Fibroblast of skin of abdomen (primary cell): ENCODE measurements at regions not wholly inside any gene's neighbourhood (a gene's known extent, or its start where the extent isn't known, plus 50 kb on each side); places are given as distances from the start of the nearest gene placed in this dataset.

Experiments
- DNase-seq: peaks from one replicate; pipeline ENCODE4 v3.0.0-alpha.2; 2013

DNA sequence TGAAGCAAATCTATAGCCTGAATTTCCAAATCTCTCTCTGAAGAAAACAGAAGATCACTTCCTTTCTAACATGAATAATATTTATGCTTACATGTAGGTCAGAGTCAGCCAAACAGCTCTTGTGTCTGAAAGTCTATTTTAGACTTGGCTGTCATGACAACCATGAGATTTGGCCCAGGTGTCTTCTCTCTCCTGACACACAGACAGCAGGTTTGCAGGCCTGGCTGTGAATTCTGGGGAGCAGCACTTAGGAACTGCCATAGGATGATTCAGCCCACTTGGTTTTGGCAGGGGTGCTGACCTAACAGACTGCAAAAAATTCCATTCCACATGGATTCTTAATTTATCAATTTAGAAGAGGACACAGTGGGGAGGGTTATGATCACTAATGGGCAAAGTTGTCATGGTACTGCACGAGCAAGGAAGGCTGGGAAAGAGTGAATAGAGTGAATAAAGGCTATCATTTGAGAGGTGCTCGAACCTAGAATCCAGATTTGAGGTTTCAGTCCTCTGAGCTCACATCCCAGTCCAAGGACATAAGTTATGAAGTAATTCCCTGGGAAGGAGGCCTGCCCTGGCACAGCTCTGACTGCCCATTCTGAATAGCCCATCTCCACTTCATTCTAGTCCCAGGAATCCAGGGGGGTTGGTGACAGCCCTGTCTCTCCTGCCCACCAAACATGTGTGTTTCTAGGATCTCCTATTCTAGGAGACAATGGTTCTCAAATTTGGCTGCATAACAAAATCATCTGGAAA lies 453.9 kb upstream of the TRIB2 start:
- peak; percentile 54 for DNase-seq

DNA sequence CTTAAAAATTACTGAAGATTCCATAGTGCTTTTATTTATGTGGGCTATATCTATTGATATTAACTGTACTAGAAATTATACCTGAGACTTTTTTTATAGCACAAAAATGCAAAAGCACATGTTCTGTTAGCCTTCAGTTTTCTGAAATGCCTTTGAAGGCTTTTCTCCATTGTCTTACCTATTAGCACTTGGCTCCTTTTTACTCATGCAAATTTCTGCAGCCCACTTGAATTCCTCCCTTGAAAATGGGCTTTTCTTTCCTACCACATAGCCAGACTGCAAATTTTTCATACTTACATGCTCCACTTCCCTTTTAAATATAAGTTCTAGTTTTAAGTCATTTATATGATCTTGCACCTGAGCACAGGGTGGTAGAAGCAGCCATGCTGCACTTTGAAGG lies 453.0 kb upstream of the TRIB2 start:
- DNase-seq, result no peak

DNA sequence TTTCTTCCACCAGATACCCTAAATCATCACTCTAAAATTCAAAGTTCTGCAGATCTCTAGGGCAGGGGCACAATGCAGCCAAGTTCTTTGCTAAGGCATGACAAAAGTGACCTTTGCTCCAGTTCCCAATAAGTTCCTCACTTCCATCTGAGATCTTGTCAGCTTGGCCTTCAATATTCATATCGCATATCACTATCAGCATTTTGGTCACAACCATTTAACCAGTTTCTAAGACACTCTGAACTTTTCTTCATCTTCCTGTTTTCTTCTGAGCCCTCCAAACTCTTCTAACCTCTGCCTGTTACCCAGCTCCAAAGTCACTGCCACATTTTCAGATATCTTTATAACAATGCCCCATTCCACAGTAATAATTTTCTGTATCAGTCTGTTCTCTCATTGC lies 452.6 kb upstream of the TRIB2 start:
- no peak for DNase-seq

DNA sequence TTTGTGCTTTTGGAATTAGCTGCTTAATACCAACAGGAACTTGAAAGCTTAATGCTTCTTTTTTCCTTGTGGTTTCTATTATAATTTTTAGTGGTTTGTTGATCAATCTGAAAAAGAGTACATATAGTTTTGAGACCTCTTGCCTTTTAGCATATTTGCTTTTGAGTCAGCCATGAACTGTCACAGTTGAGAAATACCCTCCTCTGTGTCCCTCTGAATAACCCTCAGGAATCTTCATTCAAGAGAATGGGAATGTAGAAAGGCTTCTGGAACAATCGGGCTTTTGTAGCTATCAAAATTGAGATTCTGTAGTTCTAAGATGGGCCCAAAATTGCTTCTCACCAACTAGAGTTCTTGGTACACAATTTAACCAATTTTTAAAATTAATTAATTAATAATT lies 451.1 kb upstream of the TRIB2 start:
- no peak for DNase-seq

DNA sequence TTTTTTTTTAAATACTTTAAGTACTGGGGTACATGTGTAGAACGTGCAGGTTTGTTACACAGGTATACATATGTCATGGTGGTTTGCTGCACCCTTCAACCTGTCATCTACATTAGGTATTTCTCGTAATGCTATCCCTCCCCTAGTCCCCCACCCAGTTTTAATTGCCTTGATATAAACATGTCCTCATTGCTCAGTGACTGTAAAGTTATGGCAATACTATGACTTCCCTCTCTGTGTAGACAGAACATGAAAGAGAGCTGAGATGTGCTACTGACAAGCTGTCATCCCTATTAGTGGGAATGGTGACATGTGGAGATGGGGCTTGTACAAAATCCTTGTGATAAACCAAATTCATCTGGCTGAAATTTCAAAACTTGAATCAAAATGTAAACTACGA lies 449.7 kb upstream of the TRIB2 start:
- no peak for DNase-seq

DNA sequence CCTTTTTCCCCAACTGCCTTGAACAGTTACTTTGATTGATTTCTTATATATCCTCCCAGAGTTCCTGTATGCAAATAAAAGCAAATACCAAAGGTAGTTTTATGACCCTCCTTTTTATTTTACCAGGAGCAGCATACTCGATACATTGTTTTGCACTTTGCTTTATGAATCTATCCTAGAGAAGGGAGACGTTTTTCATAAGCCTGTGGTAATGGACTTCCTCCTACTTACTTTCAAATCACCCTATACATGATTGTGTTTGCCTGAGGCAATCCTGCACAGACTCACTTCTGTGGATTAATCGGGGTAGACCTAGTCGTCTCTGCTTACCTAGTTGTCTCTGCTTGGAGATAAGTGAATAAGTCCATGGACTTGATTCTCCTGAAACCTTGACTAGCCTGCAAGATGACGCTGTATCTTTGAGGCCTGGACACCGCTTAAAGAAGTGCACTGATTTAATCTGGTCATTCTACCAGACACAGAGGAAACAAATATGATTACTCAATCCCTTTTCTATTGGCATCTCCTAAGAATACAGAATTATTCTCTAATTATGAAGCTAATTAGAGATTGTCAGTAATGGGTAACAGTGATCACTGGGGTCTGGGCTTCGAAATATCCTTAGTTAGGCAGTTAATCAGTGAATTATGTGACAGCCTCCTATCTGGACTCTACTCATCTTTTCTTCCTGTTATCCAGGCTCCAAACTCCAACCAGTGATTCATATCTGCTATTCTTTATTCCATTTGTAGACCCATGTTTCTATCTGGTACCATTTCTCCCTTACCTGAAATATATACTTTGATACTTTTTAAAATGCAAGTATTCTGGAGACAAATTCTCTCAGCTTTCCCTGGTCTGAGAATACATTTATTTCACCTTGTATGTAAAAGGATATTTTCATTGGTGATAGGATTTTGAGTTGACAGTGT lies 447.4 kb upstream of the TRIB2 start:
- DNase-seq, result no peak

DNA sequence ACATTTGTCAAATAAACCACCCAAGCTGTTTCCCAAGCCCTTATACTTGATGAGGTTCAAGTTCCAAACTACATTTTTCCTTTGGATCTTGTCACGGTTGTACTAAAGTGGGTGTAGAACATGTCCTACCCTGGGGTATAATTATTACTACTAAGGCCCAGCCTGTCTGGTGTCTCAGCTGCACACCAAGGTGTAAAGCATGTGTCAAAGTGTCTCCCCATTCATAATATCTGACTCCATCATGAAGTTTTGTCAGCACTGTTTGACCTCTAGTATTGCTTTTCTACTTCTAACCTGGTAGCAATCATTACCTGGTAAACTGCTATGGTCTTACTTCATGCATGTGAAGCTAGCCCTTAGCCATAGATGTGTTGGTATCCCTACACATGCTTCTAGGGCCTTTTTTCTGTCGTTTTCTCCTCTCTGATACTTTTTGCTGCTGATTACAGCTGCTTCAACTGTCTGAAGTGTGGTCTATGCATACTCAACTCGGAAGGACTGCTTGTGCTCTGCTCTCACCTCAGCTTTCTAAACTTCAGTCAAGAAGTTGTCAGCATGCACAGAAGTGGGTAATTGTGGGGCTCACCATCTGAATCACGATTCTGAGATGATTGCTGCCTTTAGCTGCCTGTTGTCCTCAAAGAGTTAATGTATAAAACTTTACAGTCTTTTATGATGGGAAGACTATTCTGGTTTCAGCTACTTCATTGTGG lies 445.7 kb upstream of the TRIB2 start:
- no peak for DNase-seq

DNA sequence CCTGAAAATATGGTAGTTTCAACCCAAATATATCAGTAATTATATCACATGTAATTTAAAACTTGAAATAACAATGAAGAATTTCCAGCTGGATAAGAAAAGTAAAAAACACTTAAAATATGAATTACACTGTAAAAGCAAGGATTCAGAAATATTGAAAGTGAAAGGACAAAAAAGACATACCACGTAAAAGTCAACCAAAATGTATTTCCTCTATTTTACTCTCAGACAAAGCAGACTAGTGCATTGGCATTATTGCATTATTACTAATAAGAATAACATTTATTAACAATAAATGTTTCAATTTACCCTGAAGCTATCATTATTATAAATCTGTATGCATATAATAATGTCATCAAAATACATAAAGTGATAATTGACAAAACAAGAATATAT lies 445.1 kb upstream of the TRIB2 start:
- DNase-seq, result no peak

DNA sequence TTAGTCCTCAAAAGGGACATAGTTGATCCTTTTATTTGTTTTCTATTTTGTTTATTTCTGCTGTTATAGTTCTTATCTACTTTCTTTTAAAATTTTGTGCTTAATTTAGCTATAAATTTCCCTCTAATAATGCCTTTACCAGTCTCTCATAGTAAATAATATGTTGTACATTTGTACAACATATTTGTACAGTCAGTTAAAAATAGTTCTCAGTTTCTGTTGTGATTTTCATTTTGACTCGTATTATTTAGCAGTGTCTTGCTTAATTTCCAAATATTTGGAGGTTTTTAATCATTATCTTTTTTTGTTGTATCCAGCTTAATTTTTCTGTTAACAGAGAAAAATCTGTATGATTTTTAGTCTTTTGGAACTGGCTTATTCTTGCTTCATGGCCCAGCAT lies 443.6 kb upstream of the TRIB2 start:
- no peak for DNase-seq

DNA sequence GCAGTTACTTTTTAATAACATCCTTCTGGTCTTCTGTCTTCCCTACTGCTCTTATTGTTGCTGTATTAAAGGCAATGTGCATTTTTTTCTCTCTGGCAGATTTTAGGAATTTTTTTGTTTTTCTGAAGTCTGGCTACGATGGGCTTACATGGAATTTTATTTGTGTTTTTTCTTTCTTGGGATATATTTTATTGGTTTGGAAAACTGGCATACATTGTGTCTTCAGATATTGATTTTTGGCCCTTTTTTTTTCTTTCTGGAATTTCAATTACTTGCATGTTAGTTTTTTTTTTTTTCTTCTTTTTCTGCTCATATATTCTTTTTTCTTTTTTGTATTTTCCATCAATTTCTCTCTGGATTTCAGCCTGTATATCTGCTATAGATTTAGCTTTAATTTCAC lies 442.1 kb upstream of the TRIB2 start:
- DNase-seq, result no peak

DNA sequence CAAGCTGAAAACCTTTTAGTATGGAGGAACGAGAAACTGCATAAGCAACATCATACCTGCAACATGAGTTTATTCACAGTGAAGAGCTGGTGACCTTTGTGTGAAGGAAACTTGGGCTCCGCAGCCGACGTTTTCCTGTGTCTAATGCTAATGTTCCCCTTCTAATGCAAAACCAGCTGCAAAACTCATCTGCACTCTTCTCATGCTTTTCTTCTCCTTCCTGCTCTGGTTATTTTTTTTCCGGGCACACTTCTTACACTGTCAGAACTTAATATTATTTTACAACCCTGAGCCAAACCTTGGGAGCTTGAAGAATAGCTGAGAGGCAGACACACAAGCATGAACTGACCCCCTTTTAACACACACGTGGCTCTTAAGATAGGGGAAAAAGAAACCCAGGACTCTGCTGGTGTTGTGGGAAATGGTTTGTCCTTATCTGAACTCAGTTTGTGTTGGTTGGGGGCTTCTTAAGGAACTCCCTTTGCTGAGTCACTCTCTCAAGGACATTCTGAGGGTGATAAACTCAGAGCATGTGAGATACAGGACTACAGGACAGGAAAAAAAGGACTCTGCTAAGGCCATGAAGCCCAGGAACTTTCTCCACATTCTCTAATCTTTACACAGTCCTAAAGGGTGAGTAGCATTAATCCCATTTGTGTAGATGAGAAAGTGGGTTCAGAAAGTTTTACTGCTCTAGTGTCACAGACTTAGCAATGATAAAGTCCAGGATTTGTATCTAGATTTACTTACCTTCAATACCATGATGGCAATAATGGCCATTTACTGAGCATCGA lies 439.3 kb upstream of the TRIB2 start:
- no peak for DNase-seq

DNA sequence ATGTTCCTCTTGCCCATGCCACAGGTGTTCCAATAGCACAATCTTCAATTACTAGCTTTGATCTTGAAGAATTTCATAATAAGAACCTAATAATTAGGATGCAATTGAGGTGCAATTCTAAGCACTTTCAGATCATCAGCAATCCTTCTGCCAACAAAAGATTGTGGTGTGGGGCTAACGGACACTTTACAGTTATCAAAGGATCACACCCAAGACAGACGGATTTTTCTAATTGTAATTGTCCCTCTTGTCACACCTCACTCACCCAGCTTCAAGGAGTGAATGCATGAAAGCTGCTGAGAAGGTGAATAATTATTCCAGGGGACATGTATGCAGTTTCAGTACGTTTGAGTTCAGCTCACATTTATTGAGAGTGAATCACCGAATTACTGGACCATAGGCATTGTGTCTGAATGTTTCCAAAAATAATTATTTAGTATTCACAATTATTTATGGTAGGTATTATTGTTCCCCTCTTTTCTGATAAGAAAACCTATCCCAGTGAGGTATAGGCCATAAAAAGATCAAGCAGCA lies 438.5 kb upstream of the TRIB2 start:
- no peak for DNase-seq

DNA sequence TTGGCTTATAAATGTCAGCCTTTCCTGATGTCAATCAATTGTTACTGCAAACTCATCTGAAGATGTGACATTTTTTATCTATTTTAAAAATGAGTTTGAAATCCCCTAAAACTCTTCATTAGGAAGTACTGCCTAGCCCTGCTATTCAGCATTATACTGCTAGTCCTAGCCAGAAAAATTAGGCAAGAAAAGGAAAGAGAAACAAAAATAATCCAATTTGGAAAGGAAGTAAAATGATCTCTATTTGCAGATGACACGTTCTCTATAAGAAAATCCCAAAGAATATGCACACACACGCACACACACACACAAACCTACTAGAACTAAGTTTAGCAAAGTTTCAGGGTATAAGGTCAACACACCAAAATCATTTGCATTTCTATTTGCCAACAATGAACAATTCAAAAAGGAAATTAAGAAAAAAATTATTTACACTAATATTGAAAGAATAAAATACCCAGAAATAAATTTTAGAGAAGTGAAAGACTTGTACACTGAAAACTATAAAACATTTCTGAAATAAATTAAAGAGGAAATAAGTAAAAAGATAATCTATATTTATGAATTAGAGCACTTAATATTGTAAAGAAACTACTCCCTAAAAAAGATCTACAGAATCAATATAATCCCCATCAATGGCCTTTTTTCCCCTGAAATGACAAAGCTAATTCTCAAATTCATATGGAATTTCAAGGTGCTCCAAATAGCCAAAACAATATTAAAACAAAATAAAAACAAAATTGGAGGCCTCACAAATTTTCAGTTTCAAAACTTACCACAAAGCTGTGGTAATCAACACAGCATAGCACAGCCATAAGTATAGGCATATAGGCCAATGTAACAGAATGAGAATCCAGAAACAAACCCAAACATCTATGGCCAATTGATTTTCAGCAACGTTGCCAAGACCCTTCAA lies 433.7 kb upstream of the TRIB2 start:
- no peak for DNase-seq

DNA sequence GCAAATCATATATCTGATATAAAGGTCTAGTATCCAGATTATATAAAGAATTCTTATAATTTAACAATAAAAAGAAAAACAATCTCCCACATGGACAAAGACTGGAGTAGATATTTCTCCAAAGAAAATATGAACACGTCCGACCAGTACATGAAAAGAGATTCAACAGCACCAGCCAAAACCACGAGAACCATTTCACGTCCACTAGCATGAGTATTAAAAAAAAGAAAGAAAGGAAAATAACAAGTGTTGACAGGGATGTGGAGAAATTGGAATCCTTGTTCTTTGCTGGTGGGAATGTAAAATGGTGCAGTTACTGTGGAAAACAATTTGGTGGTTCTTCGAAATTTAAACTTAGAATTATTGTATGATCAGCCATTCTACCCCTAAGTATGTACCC lies 432.7 kb upstream of the TRIB2 start:
- DNase-seq, result no peak

DNA sequence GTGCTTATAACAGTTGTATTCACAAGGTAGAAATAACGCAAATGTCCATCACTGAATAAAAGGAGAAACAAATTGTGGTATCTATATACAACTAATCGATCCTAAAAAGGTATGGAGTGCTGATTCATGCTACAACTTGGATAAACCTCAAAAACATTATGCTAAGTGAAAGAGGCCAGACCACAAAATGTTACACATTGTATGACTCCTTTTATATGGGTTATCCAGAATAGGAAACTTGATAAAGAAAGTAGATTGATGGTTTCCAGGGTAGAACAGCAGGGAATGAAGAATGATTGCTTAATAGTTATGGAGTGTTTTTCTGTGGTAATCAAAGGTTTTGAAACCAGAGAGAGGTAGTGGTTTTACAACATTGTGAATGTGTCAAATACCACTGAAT lies 432.2 kb upstream of the TRIB2 start:
- peak; percentile 85 for DNase-seq

DNA sequence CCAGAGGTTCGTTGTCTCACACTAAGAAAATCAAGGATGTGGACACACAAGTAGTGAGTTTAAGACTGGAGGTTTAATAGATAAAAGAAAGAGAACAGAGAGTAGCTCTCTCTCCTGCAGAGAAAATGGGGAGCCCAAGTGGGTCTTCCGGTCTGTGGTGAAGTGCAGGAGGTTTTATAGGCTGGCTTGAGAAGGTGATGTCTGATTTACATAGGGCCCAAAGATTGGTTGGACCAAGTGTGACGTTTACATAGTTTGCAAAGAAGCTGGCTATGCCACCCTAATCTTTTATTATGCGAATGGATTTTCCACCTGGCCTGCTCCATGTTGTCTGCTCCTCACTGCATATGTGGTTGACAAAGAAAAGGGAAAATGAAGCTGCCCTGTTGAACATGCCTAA lies 430.4 kb upstream of the TRIB2 start:
- DNase-seq, result no peak

DNA sequence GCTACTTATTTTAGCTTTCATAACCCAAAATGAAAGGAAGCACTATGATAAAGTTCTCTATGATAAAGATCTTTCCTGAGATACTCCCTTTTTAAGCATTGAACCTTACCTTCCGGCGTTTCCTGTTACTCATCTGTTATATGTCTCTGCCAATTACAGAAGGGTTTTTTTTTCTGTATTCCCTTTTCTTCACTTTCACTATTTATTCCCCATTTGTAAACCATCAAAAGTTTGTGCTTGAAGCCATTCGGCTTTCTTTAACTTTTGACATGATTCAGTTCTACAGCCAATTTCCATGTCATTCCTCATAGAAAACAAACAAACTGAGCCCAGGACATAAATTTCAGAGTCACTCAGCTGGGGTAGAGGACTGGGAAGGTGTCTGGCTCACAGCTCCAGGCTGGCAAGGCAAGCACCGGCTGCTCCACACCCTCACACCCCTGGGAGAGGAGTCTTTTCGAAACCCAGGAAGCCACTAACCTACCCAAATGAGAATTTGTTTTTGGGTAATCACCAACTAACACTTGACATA lies 429.4 kb upstream of the TRIB2 start:
- no peak for DNase-seq

DNA sequence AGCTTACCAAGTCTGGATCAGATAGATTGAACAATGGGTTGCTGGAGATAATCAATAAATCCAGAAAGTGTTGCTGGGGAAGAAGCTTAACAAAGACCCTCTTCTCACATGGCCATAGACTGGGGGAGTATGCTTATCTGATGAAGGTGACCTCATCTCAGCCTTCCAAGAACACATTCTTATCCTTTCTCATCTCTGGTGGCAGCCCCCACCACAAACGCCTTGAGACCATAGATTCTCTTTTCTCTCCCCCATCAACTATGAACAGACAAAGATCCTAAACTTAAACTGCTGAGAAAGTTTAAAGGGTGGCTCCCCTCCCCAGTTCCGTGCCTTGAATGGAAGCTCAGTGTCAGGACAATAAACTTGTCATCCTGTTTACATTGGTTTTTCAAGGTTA lies 428.7 kb upstream of the TRIB2 start:
- no peak for DNase-seq

DNA sequence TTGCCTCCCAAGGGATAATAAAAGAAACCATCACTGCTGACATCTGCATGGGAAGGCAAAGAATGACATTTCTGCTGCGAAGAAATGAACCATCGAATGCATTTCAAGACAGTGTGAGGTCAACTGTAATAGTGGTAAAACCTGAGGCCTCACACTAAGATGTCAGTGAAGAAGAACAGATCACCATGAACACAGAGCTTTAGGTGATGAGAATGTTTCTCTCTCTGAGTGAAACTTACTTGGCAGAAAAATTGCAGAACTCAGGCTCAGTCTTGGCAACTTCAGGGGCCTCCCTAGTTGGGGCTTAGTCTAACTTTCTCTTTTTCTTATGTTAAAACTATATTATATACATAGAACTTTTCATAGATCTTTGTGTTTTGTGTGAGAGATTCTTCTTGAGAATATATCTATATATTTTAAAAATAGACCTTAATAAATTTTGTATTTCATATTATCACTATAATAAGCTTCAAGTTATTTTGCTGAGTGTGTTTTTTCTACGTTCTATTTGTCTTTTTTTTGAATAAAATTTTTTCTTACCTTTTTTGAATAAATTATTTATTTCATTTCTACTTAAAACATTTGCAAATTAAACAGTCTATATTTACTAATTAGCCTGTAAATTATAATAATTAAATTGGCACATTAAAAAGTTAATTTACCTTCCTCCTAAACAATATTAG lies 427.5 kb upstream of the TRIB2 start:
- no peak for DNase-seq

DNA sequence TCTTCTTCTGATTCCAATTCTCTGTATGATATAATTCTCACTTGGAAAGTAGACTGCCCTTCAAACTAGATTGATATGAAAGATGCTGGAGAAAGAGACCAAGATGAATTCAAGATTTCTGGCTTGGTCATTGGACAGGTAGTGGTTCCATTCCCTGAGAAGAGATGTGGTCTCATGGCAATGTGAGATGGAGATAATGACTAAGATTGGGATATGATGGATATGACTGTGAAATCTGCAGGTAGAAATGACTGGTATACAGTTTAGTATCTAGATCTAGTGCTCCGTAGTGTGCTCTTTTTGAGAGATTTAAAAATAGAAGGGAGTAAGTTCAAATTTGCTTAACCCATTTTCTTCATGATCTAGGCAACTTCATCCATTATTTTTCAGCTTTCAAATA lies 425.4 kb upstream of the TRIB2 start:
- DNase-seq, result no peak
